Esophagus squamous epithelium (tissue), 5 donors: ENCODE measurements at regions not wholly inside any gene's neighbourhood (a gene's known extent, or its start where the extent isn't known, plus 50 kb on each side); places are given as distances from the start of the nearest gene placed in this dataset.

Experiments used
- DNase-seq: peaks from one replicate; lab custom pipeline; 2025; lab: John Stamatoyannopoulos, UW
- H3K27ac ChIP-seq, 4 donors: fragments of 200-600 bp; sonication (generic); one replicate each; pipeline ENCODE4 v1.5.1; 2016 to 2019; ENCODE audit warnings: mild to moderate bottlenecking in 1 of 4
- H3K27me3 ChIP-seq, 4 donors: fragments of 200-600 bp; sonication (generic); 1 replicate in 3 of 4; 2 replicates in 1 of 4; pipeline versions ENCODE4 v1.5.1 to v1.6.0; 2017 to 2021; ENCODE audit warnings: antibody characterized with exemption in 1 of 4
- H3K36me3 ChIP-seq, 3 donors: fragments of 200-600 bp; sonication (generic); one replicate each; pipeline ENCODE4 v1.5.1; 2016 to 2019
- H3K4me1 ChIP-seq, 3 donors: fragments of 200-600 bp; sonication (generic); one replicate each; pipeline ENCODE4 v1.5.1; 2017 to 2019
- H3K4me3 ChIP-seq, 4 donors: fragments of 200-600 bp; sonication (generic); 1 replicate in 3 of 4; 2 replicates in 1 of 4; pipeline ENCODE4 v1.5.1; 2016 to 2019; ENCODE audit warnings: mild to moderate bottlenecking in 2 of 4, moderate library complexity in 1 of 4
- H3K9me3 ChIP-seq, 3 donors: fragments of 200-600 bp; sonication (generic); one replicate each; pipeline ENCODE4 v1.5.1; 2016 to 2019
- POLR2A ChIP-seq, 4 donors: fragments of 450-650 bp; IDR thresholded peaks; one replicate each; pipeline ENCODE4 v1.6.1; 2017; ENCODE audit warnings: antibody characterized with exemption in 4 of 4, mild to moderate bottlenecking in 4 of 4, moderate library complexity in 3 of 4
- WGBS, 2 donors: methylation state at CpG; one replicate each; pipeline ENCODE4 v1.1.5; 2018; 5-methylcytosine and 5-hydroxymethylcytosine counted together
- intact Hi-C: fragments of 100-400 bp; cut with DNase I; formaldehyde crosslinking; loops from one replicate; pipeline ENCODE4 v1.15.0; 2022
- TF ChIP-seq, protein P1 (sequence below), 6 experiments: fragments of 450-650 bp in 4 of 6; fragments of 200-600 bp in 2 of 6; sonication (generic) in 2 of 6; IDR thresholded peaks; one replicate each; pipeline ENCODE4 v1.5.1; 2016 to 2019; ENCODE audit warnings: antibody characterized with exemption in 6 of 6, mild to moderate bottlenecking in 4 of 6, moderate library complexity in 4 of 6
- donor health status: DM: yes; HTN: yes; CAD: no.

DNA sequence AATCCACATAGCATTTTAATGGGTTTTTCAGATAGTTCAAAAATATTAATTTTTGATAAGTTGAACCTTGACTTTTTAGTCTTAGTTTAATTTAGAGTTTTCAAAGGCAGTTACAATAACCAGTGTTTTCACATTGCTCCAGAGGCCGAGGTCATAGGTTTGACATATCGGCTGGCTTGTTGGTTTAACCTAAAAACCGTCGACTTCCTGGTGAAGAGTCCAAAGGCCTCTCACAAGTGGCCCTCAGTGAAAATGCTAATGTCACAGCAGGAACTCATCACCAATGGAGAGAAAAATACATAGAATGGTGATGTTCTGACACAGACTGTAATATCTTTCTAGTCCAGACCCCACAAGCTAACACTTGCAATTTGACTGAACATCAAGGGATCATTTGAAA is 642.3 kb downstream of the PLOD2 start:
- Histone ChIP-seq H3K4me3 (no peak overlapping the region), H3K9me3 (no peaks in the 10 kb centered on the region), H3K36me3 (no peaks in the 10 kb centered on the region), H3K27ac (no peak overlapping the region), H3K4me1 (no peaks in the 10 kb centered on the region), H3K27me3 (no peaks in the 10 kb centered on the region)
- intact Hi-C loops = no loop called here
- TF ChIP-seq, protein P1, sequence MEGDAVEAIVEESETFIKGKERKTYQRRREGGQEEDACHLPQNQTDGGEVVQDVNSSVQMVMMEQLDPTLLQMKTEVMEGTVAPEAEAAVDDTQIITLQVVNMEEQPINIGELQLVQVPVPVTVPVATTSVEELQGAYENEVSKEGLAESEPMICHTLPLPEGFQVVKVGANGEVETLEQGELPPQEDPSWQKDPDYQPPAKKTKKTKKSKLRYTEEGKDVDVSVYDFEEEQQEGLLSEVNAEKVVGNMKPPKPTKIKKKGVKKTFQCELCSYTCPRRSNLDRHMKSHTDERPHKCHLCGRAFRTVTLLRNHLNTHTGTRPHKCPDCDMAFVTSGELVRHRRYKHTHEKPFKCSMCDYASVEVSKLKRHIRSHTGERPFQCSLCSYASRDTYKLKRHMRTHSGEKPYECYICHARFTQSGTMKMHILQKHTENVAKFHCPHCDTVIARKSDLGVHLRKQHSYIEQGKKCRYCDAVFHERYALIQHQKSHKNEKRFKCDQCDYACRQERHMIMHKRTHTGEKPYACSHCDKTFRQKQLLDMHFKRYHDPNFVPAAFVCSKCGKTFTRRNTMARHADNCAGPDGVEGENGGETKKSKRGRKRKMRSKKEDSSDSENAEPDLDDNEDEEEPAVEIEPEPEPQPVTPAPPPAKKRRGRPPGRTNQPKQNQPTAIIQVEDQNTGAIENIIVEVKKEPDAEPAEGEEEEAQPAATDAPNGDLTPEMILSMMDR (IDR thresholded peaks at IDR 0.05) = no peak
- TF ChIP-seq POLR2A (IDR thresholded peaks at IDR 0.05) = no peak
- no peak for DNase-seq
- WGBS, 2 donors = 57 to 73% methylated on average over 4 of the region's 4 CpGs

DNA sequence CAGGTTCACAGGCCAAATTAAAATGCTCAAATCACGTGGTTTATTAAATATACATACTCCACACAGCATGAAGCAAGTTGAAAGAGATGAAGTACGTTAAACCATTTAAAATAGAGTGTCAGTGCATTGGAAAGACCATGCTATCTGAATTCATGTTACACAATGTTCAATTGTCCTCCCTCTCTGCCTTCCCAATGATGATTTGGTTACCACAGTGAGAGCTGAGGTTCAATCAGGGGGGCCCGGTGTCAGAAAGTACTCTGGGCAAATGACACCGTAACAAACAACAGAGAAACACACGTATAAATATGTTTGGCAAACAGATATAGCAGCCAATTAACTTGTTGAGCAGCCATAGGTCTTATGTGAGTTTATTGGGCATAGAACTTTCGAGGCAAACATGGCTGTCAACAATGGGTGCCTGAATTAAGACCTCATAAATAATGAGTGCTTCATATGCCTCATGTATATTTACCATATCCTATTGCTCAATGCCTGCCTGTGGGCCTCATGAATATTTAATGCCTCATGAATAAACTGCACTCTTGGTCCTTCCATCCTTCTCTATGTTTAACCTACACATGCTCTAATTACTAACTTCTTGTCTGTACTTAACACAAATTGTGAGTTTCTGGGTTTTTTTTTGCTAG is 641.5 kb downstream of the PLOD2 start:
- H3K27me3 ChIP-seq = no peaks in the 10 kb centered on the region
- TF ChIP-seq POLR2A (IDR thresholded peaks at IDR 0.05) = no peak
- TF ChIP-seq, protein P1 (IDR thresholded peaks at IDR 0.05) = no peak
- H3K4me1 ChIP-seq = no peaks in the 10 kb centered on the region
- H3K9me3 ChIP-seq = no peaks in the 10 kb centered on the region
- intact Hi-C loops = no loop called here
- H3K4me3 ChIP-seq = no peak overlapping the region
- WGBS, 2 donors = 59 to 67% methylated on average over 6 of the region's 6 CpGs
- no peak for DNase-seq
- no peak overlapping the region for H3K27ac ChIP-seq
- H3K36me3 ChIP-seq = no peaks in the 10 kb centered on the region

DNA sequence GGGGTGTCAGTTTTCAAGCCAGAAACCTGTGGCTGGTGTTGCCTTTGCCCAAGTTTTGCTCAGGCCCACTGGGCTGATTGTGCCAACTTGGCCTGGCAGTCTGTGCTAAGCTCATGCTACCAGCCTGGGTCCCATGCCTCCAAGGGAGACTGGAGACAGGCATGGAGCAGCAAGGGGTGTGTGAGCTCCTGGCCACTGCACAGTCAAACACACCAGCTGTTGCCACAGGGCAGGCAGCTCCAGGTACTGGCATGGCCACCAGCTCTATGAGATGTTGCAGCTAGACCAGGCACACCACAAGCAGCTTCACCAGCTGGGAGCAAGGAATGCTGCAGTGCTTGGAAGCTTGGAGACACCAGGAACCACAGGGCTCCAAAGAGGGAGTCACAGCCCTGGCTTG is 638.8 kb downstream of the PLOD2 start:
- intact Hi-C loops = no loop called here
- no peaks in the 10 kb centered on the region for H3K4me1 ChIP-seq
- TF ChIP-seq, protein P1 (IDR thresholded peaks at IDR 0.05) = no peak
- TF ChIP-seq POLR2A (IDR thresholded peaks at IDR 0.05) = no peak
- DNase-seq = no peak
- H3K4me3 ChIP-seq = no peak overlapping the region
- H3K27me3 ChIP-seq = no peaks in the 10 kb centered on the region
- H3K27ac ChIP-seq = no peak overlapping the region
- no peaks in the 10 kb centered on the region for H3K9me3 ChIP-seq
- no peaks in the 10 kb centered on the region for H3K36me3 ChIP-seq

DNA sequence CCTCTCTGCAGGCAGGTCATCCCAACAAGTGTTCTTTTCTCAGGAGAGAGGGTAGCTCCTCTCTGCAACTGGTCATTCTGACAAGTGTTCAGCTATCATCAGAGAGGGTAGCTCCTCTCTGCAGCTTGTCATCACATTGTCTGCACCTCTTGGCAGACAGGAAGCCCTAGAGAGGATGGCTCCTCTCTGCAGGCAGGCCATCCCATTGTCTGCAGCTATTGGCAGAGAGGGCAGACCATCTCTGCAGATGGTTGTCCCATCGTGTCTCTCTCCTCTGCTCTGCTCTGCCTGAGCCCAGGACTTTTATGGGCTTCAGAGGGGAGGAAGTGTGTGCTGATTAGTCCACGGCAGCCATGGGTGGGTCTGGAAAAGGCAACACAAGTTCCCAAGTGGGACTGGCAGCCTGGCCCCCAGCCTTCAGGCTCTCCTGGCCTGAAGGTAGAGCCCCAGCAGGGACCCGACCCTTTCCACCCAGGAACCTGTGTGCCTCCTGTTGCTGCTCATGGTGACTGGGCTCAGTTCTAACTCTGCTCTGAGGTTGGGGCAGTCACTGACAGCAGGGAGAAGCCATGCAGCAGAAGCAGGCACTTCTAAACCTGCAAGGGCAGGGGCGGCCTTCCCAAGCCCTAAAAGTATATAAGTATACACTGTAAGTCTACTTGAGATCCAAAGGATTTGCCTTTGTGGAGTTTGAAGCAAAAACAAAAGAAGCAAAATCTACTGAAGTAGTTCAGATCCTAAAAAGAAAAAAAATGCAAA is 637.9 kb downstream of the PLOD2 start:
- Histone ChIP-seq H3K4me3 (no peak overlapping the region), H3K4me1 (no peaks in the 10 kb centered on the region), H3K27ac (no peak overlapping the region), H3K9me3 (no peaks in the 10 kb centered on the region), H3K36me3 (no peaks in the 10 kb centered on the region), H3K27me3 (no peaks in the 10 kb centered on the region)
- intact Hi-C loops = no loop called here
- 80% methylated on average over 1 of the region's 4 CpGs; no CpG with 5 or more reads in 1 of the 2 donors for WGBS, 2 donors
- DNase-seq = no peak
- TF ChIP-seq, protein P1 (IDR thresholded peaks at IDR 0.05) = no peak
- no peak for TF ChIP-seq POLR2A (IDR thresholded peaks at IDR 0.05)

DNA sequence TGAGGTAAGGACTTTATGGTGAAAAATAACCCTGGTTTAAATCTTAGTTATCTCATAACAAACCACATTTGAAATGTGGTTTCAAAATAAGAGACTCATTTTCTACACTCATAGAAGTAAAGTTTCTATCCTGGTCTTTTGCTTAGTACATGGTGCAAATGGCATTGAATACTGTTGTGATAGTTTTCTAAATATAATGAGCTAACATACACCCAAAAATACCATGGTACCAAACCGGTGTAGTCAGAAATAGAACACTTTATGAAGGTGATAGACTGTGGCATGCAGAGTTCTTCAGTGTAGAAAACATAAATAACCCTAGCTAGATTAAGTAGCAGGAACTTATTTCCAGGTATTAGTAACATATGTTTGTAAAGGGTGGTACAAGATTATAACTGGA is 629.4 kb downstream of the PLOD2 start:
- no peak overlapping the region for H3K27ac ChIP-seq
- no peak for DNase-seq
- H3K4me3 ChIP-seq = no peak overlapping the region
- H3K27me3 ChIP-seq = no peaks in the 10 kb centered on the region
- H3K4me1 ChIP-seq = no peaks in the 10 kb centered on the region
- WGBS, 2 donors = 73 to 86% methylated on average over 1 of the region's 1 CpG
- intact Hi-C loops = no loop called here
- H3K9me3 ChIP-seq = no peaks in the 10 kb centered on the region
- no peaks in the 10 kb centered on the region for H3K36me3 ChIP-seq
- TF ChIP-seq POLR2A (IDR thresholded peaks at IDR 0.05) = no peak
- TF ChIP-seq, protein P1 (IDR thresholded peaks at IDR 0.05) = no peak
